Activated CD8-positive, alpha-beta T cell treated with anti-CD3 and anti-CD28 coated beads for 36 hours (primary cell): ENCODE measurements at regions not wholly inside any gene's neighbourhood (a gene's known extent, or its start where the extent isn't known, plus 50 kb on each side); places are given as distances from the start of the nearest gene placed in this dataset.

Experiments
- ATAC-seq: fragments of 200-7000 bp; cut with Tn5 transposase; one replicate; pipeline ENCODE4 v1.10.0; 2021; ENCODE audit warnings: mild to moderate bottlenecking, moderate library complexity
- CTCF ChIA-PET: fragments of 350-600 bp; sonication (Branson Sonifier 250); formaldehyde crosslinking; loops from one replicate; lab custom pipeline; 2021; ENCODE audit warnings: antibody characterized with exemption; lab: Charles Lee
- POLR2A ChIA-PET: fragments of 350-600 bp; sonication (Branson Sonifier 250); formaldehyde crosslinking; loops from one replicate; lab custom pipeline; 2021; ENCODE audit warnings: antibody characterized with exemption; lab: Charles Lee
- DNase-seq: peaks from one replicate; pipeline ENCODE4 v3.0.0-alpha.2; 2020
- H3K27ac Mint-ChIP-seq: one replicate; pipeline ENCODE4 v1.8.0; 2021; ENCODE audit warnings: mild to moderate bottlenecking, mixed read lengths
- H3K27me3 Mint-ChIP-seq: one replicate; pipeline ENCODE4 v1.8.0; 2021; ENCODE audit warnings: mixed read lengths
- H3K36me3 Mint-ChIP-seq: one replicate; pipeline ENCODE4 v1.8.0; 2021; ENCODE audit warnings: low read depth, mixed read lengths
- H3K4me1 Mint-ChIP-seq: one replicate; pipeline ENCODE4 v1.8.0; 2021; ENCODE audit warnings: low read depth, mixed read lengths
- H3K4me3 Mint-ChIP-seq: one replicate; pipeline ENCODE4 v1.8.0; 2021; ENCODE audit warnings: mild to moderate bottlenecking, moderate library complexity, mixed read lengths
- H3K9me3 Mint-ChIP-seq: one replicate; pipeline ENCODE4 v1.8.0; 2021; ENCODE audit warnings: mixed read lengths
- intact Hi-C: fragments of 100-400 bp; cut with micrococcal nuclease; formaldehyde crosslinking; loops from one replicate; pipeline ENCODE4 v1.10.0; 2022
- TF ChIP-seq, protein P1 (sequence below): fragments of 200-600 bp; IDR thresholded peaks from one replicate; pipeline ENCODE4 v1.8.0; 2022; ENCODE audit warnings: antibody characterized with exemption, mild to moderate bottlenecking

DNA sequence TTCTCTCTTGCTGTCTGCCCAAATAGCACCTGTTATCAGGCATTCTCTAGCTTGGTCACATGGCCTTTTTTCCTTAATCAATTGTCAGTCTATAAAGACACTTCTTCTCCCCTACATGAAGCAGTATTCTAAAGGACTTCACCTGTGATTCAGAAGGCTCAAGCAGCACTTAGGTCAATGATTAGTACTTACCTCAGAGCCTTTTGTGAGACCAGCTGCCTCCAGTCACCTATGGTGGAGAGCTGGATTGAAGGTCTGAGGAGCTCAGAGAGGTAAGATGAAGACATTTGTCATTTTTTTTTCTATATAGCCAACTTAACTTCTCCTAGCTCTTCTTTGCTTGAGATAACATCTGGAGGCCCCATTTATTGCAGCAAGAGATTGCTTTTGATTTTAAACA is 278.3 kb upstream of the PCSK5 start:
- H3K27me3 Mint-ChIP-seq, result peaks cover 17% of the 10 kb centered on the region
- ChIA-PET CTCF (interaction anchor here (1.1 kb wide), 1 partner anchor 11 kb away, joined by 3 read pairs; no protein-coding TSS in a partner anchor), POLR2A (no interaction called here)
- ATAC-seq (no peak), DNase-seq (no peak)
- H3K9me3 Mint-ChIP-seq, result no peaks in the 10 kb centered on the region
- no peak overlapping the region for H3K4me3 Mint-ChIP-seq
- no peak overlapping the region for H3K27ac Mint-ChIP-seq
- intact Hi-C loops, result no loop called here
- H3K4me1 Mint-ChIP-seq, result no peaks in the 10 kb centered on the region
- TF ChIP-seq, protein P1, sequence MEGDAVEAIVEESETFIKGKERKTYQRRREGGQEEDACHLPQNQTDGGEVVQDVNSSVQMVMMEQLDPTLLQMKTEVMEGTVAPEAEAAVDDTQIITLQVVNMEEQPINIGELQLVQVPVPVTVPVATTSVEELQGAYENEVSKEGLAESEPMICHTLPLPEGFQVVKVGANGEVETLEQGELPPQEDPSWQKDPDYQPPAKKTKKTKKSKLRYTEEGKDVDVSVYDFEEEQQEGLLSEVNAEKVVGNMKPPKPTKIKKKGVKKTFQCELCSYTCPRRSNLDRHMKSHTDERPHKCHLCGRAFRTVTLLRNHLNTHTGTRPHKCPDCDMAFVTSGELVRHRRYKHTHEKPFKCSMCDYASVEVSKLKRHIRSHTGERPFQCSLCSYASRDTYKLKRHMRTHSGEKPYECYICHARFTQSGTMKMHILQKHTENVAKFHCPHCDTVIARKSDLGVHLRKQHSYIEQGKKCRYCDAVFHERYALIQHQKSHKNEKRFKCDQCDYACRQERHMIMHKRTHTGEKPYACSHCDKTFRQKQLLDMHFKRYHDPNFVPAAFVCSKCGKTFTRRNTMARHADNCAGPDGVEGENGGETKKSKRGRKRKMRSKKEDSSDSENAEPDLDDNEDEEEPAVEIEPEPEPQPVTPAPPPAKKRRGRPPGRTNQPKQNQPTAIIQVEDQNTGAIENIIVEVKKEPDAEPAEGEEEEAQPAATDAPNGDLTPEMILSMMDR, result no peak
- no peaks in the 10 kb centered on the region for H3K36me3 Mint-ChIP-seq

DNA sequence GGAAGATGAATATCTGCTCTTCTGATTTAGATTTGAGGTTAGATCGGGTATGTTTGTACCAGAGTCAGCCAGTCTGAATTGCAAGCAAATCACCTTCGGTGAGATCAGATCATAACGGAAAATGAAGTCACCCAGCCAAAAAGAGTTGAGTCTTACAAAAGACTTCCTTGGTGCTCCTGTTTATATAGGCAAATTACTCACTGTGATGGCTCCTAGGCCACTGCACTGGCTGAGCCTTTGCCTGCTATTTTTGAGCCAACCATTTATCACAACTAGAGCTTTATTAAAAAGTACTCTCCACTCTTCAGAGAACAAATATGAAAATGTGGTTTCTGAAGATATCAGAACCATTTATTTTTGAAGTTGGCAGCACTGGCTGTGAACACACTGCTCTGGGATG is 277.7 kb upstream of the PCSK5 start:
- CTCF ChIA-PET, result no interaction called here
- no peak for DNase-seq

DNA sequence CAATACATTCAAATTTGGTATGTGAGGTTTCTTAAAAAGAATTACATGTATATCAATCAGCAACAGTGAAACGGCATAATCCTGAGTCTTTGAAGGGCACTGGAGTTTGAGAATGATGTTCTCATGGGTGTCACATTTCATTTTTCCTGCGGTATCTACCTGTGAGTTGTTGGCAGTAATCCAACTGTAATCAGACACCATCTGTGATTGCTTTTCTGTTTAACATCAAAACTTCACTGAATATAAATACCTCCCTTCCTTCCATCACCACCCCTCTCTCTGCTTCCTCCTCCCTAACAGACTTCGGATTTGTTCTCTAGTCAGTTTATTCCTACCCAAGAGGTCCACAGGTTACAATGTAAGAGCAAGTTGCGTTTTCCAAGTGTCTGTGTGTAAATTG is 275.2 kb upstream of the PCSK5 start:
- POLR2A ChIA-PET, result no interaction called here
- H3K4me3 Mint-ChIP-seq, result no peak overlapping the region
- H3K27me3 Mint-ChIP-seq, result peaks cover 20% of the 10 kb centered on the region
- ATAC-seq, result no peak
- no peak for DNase-seq
- intact Hi-C loops, result no loop called here
- H3K36me3 Mint-ChIP-seq, result no peaks in the 10 kb centered on the region
- no peaks in the 10 kb centered on the region for H3K4me1 Mint-ChIP-seq
- CTCF ChIA-PET, result no interaction called here
- TF ChIP-seq, protein P1, result no peak
- H3K27ac Mint-ChIP-seq, result no peak overlapping the region
- H3K9me3 Mint-ChIP-seq, result no peaks in the 10 kb centered on the region

More for the DNA sequence above, 277.7 kb upstream of the PCSK5 start:
- no peak for ATAC-seq
- H3K9me3 Mint-ChIP-seq, result no peaks in the 10 kb centered on the region
- POLR2A ChIA-PET, result no interaction called here
- no peaks in the 10 kb centered on the region for H3K4me1 Mint-ChIP-seq
- intact Hi-C loops, result no loop called here
- H3K4me3 Mint-ChIP-seq, result no peak overlapping the region
- H3K27ac Mint-ChIP-seq, result no peak overlapping the region
- no peaks in the 10 kb centered on the region for H3K36me3 Mint-ChIP-seq
- H3K27me3 Mint-ChIP-seq, result peaks cover 19% of the 10 kb centered on the region
- TF ChIP-seq, protein P1, result no peak

DNA sequence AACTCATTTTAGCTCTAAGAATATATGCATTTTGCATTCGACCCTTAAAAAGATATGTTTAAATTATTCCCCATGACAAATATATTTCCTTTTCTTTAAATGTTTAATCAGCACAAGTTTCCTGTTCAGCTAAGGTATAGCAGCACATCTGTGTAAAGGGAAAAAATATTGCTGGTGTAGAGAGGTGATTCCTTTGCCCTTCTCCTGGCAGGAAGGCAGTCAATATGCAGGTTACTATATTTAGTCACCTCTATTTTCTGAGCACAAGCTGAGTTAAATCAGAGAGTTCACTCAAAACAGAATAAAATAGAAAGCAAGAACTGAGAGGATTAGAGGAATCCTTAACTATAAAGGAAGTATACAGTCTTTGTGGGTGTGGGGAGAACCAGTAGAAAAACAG is 274.4 kb upstream of the PCSK5 start:
- DNase-seq, result no peak
- ChIA-PET POLR2A (no interaction called here), CTCF (no interaction called here)
- ATAC-seq, result no peak
- Mint-ChIP-seq H3K9me3 (no peaks in the 10 kb centered on the region), H3K4me1 (no peaks in the 10 kb centered on the region), H3K4me3 (no peak overlapping the region), H3K27ac (no peak overlapping the region), H3K36me3 (no peaks in the 10 kb centered on the region), H3K27me3 (peaks cover 14% of the 10 kb centered on the region)
- TF ChIP-seq, protein P1, result no peak
- intact Hi-C loops, result no loop called here

DNA sequence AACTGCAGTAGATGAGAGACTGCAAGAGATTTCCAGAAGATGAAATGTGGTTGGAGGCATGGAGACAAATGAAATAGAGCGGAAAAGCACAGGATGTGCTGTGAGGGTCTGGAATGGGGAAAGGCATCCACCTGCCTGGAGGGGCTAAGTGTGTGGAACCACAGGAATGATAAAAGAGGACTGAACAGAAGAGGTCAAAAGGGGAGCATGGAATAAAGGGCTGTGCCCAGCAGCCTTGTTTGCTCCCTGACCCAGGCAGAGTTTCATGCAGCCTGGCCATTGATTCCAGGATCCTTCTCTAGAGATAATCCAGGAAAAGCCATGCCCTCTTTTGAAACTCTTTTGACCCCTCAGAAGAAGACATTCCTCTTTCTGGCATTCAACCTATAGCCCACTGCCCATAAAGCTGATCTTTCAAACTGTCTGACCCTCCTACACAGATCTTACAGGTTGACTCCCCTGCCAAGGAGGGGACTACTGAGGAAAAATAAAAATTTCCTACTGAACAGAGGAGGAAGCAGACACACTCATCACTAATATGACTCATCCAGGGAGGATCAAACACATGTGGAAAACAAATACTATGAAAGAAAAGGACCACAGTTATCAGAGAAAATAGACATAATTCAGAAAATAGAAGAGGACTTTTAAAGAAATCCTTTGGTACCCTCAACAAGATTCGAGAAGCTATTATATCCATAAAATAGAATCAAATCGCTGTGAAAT is 273.5 kb upstream of the PCSK5 start:
- TF ChIP-seq, protein P1, result no peak
- H3K9me3 Mint-ChIP-seq, result no peaks in the 10 kb centered on the region
- DNase-seq, result no peak
- no peaks in the 10 kb centered on the region for H3K4me1 Mint-ChIP-seq
- ChIA-PET POLR2A (interaction anchor here (0.7 kb wide), 1 partner anchor 214 kb away, joined by 3 read pairs; no protein-coding TSS in a partner anchor), CTCF (no interaction called here)
- peaks cover 12% of the 10 kb centered on the region for H3K27me3 Mint-ChIP-seq
- H3K27ac Mint-ChIP-seq, result no peak overlapping the region
- no peaks in the 10 kb centered on the region for H3K36me3 Mint-ChIP-seq
- intact Hi-C loops, result no loop called here
- no peak overlapping the region for H3K4me3 Mint-ChIP-seq
- no peak for ATAC-seq
